Umbilical cord (tissue), 1 donor: ENCODE measurements at regions not wholly inside any gene's neighbourhood (a gene's known extent, or its start where the extent isn't known, plus 50 kb on each side); places are given as distances from the start of the nearest gene placed in this dataset.

Source experiments
- DNase-seq: peaks from one replicate; pipeline ENCODE4 v3.0.0-alpha.2; 2015; ENCODE audit warnings: low spot score

GRCh38 chr7:96638669-96639068 is 71.0 kb downstream of the SEM1 start:
- no peak for DNase-seq

GRCh38 chr7:96637522-96637921 is 72.1 kb downstream of the SEM1 start:
- DNase-seq = no peak

GRCh38 chr7:96636979-96637378 is 72.7 kb downstream of the SEM1 start:
- no peak for DNase-seq

GRCh38 chr7:96636342-96636860 is 73.2 kb downstream of the SEM1 start:
- no peak for DNase-seq

GRCh38 chr7:96629884-96630283 is 79.8 kb downstream of the SEM1 start:
- no peak for DNase-seq

GRCh38 chr7:96624954-96625353 is 84.7 kb downstream of the SEM1 start:
- no peak for DNase-seq

GRCh38 chr7:96621932-96622331 is 87.7 kb downstream of the SEM1 start:
- peak; percentile 42 for DNase-seq

- no peak for DNase-seq
Measured at GRCh38 chr7:96614154-96614867, 95.3 kb downstream of the SEM1 start.

GRCh38 chr7:96612034-96612433 is 97.6 kb downstream of the SEM1 start:
- DNase-seq = no peak

- DNase-seq = no peak
Measured at GRCh38 chr7:96605045-96605716, 104.5 kb downstream of the SEM1 start.

GRCh38 chr7:96599288-96599936 is 110.2 kb downstream of the SEM1 start:
- DNase-seq = no peak

GRCh38 chr7:96598421-96598820 is 111.2 kb downstream of the SEM1 start:
- DNase-seq = no peak

- no peak for DNase-seq
Measured at GRCh38 chr7:96596120-96596826, 113.4 kb downstream of the SEM1 start.

GRCh38 chr7:96591900-96592676 is 117.6 kb downstream of the SEM1 start:
- DNase-seq = no peak

GRCh38 chr7:96591159-96591899 is 118.3 kb downstream of the SEM1 start:
- DNase-seq = no peak

- no peak for DNase-seq
Measured at GRCh38 chr7:96589038-96589437, 120.6 kb downstream of the SEM1 start.

GRCh38 chr7:96579119-96579518 is 130.5 kb downstream of the SEM1 start:
- no peak for DNase-seq

GRCh38 chr7:96578606-96579005 is 131.0 kb downstream of the SEM1 start:
- DNase-seq = no peak

- no peak for DNase-seq
Measured at GRCh38 chr7:96563409-96563808, 146.2 kb downstream of the SEM1 start.

GRCh38 chr7:96562966-96563365 is 146.7 kb downstream of the SEM1 start:
- DNase-seq = peak; percentile 5

- no peak for DNase-seq
Measured at GRCh38 chr7:96562458-96562857, 147.2 kb downstream of the SEM1 start.
